ENCODE measurements at regions not wholly inside any gene's neighbourhood (a gene's known extent, or its start where the extent isn't known, plus 50 kb on each side); places are given as distances from the start of the nearest gene placed in this dataset.
A peak's percentile ranks its signal among the peaks of the same experiment; 100 is the strongest.

DNA sequence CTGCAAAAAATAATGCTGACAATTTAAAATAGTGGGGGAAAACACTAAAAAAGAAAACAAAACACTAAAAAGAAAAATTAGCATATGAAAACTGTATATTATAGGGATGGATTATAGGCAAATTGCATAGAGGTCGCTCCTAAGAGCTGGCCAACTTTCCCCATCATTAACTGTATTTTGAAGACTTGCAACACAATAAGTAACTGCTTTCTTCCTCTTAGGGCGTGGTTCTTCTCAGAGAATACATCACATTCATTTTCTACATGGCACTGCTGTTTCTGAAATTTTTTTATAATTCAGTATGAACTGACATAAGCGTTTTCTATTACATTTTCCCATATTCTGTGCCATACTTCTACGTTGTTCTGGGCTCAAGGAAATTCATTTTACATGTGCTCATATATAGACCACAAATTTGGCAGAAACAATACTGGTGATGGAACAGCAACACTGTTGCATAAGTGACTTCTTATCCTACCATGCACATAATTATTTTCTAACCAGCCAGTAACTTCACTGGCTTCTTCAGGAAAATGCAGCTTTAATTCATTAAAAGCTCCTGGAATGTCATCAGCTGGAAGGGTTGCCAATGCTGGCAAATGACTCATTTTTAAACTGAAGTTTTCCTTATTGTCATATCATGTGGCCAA is 171.2 kb upstream of the DMAC1 start:
- Histone ChIP-seq H3K4me3 (replicated peaks in 1 of 4; ENCODE audit: control extremely low read depth in 1 of 4, insufficient read depth in 1 of 4, low read depth in 3 of 4, low read length in 4 of 4) (no peak overlapping the region), H3K36me3 (ENCODE audit: control insufficient read depth, insufficient read depth, low read length) (no peaks in the 10 kb centered on the region), H3K27me3 (ENCODE audit: control insufficient read depth, insufficient read depth, low read length) (no peaks in the 10 kb centered on the region), H4K20me1 (ENCODE audit: control insufficient read depth, extremely low read depth, insufficient read depth, low read length) (no peaks in the 10 kb centered on the region), H3K27ac (ENCODE audit: insufficient read depth, low read length) (no peak overlapping the region), H2AFZ (ENCODE audit: low read length) (no peak overlapping the region), H3K4me1 (ENCODE audit: control insufficient read depth, extremely low read depth, insufficient read depth, low read length) (no peaks in the 10 kb centered on the region), H3K9me3 (ENCODE audit: control insufficient read depth, insufficient read depth, low read depth, low read length) (no peaks in the 10 kb centered on the region), H3K79me2 (ENCODE audit: control insufficient read depth, insufficient read depth, low read length) (no peaks in the 10 kb centered on the region), H3K4me2 (ENCODE audit: extremely low read depth, insufficient read depth, low read length) (no peak overlapping the region), H3K9ac (ENCODE audit: insufficient read depth, low read length) (no peak overlapping the region)
- DNase-seq (ENCODE audit: low read depth in 2 of 2) = peak; percentile 12 to 64
- no peak for TF ChIP-seq EZH2 (IDR thresholded peaks at IDR 0.05; ENCODE audit: low read length, missing control alignments)
- TF ChIP-seq, protein P1, sequence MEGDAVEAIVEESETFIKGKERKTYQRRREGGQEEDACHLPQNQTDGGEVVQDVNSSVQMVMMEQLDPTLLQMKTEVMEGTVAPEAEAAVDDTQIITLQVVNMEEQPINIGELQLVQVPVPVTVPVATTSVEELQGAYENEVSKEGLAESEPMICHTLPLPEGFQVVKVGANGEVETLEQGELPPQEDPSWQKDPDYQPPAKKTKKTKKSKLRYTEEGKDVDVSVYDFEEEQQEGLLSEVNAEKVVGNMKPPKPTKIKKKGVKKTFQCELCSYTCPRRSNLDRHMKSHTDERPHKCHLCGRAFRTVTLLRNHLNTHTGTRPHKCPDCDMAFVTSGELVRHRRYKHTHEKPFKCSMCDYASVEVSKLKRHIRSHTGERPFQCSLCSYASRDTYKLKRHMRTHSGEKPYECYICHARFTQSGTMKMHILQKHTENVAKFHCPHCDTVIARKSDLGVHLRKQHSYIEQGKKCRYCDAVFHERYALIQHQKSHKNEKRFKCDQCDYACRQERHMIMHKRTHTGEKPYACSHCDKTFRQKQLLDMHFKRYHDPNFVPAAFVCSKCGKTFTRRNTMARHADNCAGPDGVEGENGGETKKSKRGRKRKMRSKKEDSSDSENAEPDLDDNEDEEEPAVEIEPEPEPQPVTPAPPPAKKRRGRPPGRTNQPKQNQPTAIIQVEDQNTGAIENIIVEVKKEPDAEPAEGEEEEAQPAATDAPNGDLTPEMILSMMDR (conservative IDR thresholded peaks at IDR 0.05 in 1 of 2, IDR thresholded peaks at IDR 0.05 in 1 of 2; ENCODE audit: low read depth in 1 of 2, low read length in 2 of 2) = no peak

DNA sequence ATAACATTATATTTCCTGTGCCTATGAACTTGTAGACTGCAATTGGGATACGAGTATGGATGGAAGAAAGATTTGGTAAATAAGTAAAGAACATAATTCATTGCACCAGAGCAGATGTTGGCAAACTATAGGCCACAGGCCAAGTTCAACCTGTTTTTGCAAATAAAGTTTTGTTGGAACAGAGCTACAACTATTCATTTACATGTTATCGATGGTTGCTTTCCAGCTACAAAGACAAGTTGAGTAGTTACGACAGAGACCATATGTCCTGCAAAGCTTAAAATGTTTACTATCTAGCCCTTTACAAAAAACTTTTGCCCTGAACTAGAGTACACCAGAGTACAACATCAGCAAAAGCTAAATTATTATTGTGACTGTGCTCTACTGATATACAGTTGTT is 169.1 kb upstream of the DMAC1 start:
- Histone ChIP-seq H3K27ac (ENCODE audit: insufficient read depth, low read length) (no peak overlapping the region), H2AFZ (ENCODE audit: low read length) (no peak overlapping the region), H3K4me1 (ENCODE audit: control insufficient read depth, extremely low read depth, insufficient read depth, low read length) (no peaks in the 10 kb centered on the region), H3K36me3 (ENCODE audit: control insufficient read depth, insufficient read depth, low read length) (no peaks in the 10 kb centered on the region), H3K9ac (ENCODE audit: insufficient read depth, low read length) (no peak overlapping the region), H3K9me3 (ENCODE audit: control insufficient read depth, insufficient read depth, low read depth, low read length) (no peaks in the 10 kb centered on the region), H4K20me1 (ENCODE audit: control insufficient read depth, extremely low read depth, insufficient read depth, low read length) (no peaks in the 10 kb centered on the region), H3K4me3 (replicated peaks in 1 of 4; ENCODE audit: control extremely low read depth in 1 of 4, insufficient read depth in 1 of 4, low read depth in 3 of 4, low read length in 4 of 4) (no peak overlapping the region), H3K79me2 (ENCODE audit: control insufficient read depth, insufficient read depth, low read length) (no peaks in the 10 kb centered on the region), H3K27me3 (ENCODE audit: control insufficient read depth, insufficient read depth, low read length) (no peaks in the 10 kb centered on the region), H3K4me2 (ENCODE audit: extremely low read depth, insufficient read depth, low read length) (no peak overlapping the region)
- TF ChIP-seq EZH2 (IDR thresholded peaks at IDR 0.05; ENCODE audit: low read length, missing control alignments) = no peak
- TF ChIP-seq, protein P1 (conservative IDR thresholded peaks at IDR 0.05 in 1 of 2, IDR thresholded peaks at IDR 0.05 in 1 of 2; ENCODE audit: low read depth in 1 of 2, low read length in 2 of 2) = no peak
- peak in 1 of 2 donors; percentile 12 for DNase-seq (ENCODE audit: low read depth in 2 of 2)

DNA sequence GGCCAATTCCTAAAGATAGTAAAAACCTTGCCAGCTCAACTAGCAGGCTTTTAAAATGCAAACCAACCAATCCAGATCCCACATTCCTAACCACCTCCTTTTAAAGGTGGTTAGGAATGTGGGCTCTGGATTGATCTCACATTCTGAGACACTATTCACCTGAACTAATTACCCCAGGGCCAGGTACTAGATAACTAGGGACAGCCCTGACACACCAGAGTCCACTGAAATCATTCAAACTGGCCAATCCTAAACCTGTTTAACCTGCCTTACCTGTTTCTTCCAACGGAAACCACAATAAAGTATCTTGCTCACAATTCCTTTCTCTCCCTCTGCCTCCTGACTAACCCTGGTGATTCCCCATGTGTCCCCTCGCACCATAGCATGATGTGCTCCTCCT is 168.3 kb upstream of the DMAC1 start:
- DNase-seq (ENCODE audit: low read depth in 2 of 2) = no peak
- no peaks in the 10 kb centered on the region for H3K9me3 ChIP-seq (ENCODE audit: control insufficient read depth, insufficient read depth, low read depth, low read length)
- H3K27ac ChIP-seq (ENCODE audit: insufficient read depth, low read length) = no peak overlapping the region
- no peak for TF ChIP-seq EZH2 (IDR thresholded peaks at IDR 0.05; ENCODE audit: low read length, missing control alignments)
- TF ChIP-seq, protein P1 (conservative IDR thresholded peaks at IDR 0.05 in 1 of 2, IDR thresholded peaks at IDR 0.05 in 1 of 2; ENCODE audit: low read depth in 1 of 2, low read length in 2 of 2) = no peak
- H4K20me1 ChIP-seq (ENCODE audit: control insufficient read depth, extremely low read depth, insufficient read depth, low read length) = no peaks in the 10 kb centered on the region
- H2AFZ ChIP-seq (ENCODE audit: low read length) = no peak overlapping the region
- H3K27me3 ChIP-seq (ENCODE audit: control insufficient read depth, insufficient read depth, low read length) = no peaks in the 10 kb centered on the region
- no peak overlapping the region for H3K4me3 ChIP-seq (replicated peaks in 1 of 4; ENCODE audit: control extremely low read depth in 1 of 4, insufficient read depth in 1 of 4, low read depth in 3 of 4, low read length in 4 of 4)
- H3K4me1 ChIP-seq (ENCODE audit: control insufficient read depth, extremely low read depth, insufficient read depth, low read length) = no peaks in the 10 kb centered on the region
- no peak overlapping the region for H3K4me2 ChIP-seq (ENCODE audit: extremely low read depth, insufficient read depth, low read length)
- no peak overlapping the region for H3K9ac ChIP-seq (ENCODE audit: insufficient read depth, low read length)
- H3K36me3 ChIP-seq (ENCODE audit: control insufficient read depth, insufficient read depth, low read length) = no peaks in the 10 kb centered on the region
- no peaks in the 10 kb centered on the region for H3K79me2 ChIP-seq (ENCODE audit: control insufficient read depth, insufficient read depth, low read length)
